SK-MEL-5 (cell line): ENCODE measurements at regions not wholly inside any gene's neighbourhood (a gene's known extent, or its start where the extent isn't known, plus 50 kb on each side); places are given as distances from the start of the nearest gene placed in this dataset.
A peak's percentile ranks its signal among the peaks of the same experiment; 100 is the strongest.
"Not testable (repeated sequence)": the region's sequence is repeated elsewhere in the genome, so short reads cannot be mapped to it uniquely, and the experiment has no call there.

Source experiments
- DNase-seq: peaks from one replicate; pipeline ENCODE4 v3.0.0-alpha.2; 2016; ENCODE audit warnings: low read depth, low spot score
- in situ Hi-C: cut with HindIII; loops from 2 replicates; pipeline ENCODE4 v1.10.0; 2016; ENCODE audit warnings: low sequenced_read_pairs, high pct_unique_total_duplicates, low pct_unique_long_range_greater_than_20kb

DNA sequence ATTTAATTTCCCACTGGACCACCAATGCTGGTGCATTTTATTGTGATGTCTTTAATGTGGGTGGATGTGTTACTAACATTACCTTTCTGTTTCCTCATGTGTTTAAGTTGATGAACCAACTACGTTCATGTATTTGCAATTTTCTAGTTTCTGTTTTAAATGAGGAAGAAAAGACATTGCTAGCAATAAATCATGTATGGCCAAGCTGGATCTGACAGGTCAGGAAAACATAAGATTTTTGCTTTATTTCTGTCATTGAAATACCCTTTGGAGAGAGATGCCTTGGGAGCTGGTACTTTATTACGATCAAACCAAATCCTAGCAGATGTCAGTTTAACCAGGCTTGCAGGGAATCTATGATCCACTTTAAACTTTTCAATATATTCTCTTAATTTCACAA is 553.2 kb downstream of the RFC3 start:
- no peak for DNase-seq

GRCh38 chr13:34371645-34372395 is 553.9 kb downstream of the RFC3 start:
- in situ Hi-C loops: no loop called here

More for the DNA sequence above, 553.2 kb downstream of the RFC3 start:
- in situ Hi-C loops: no loop called here

GRCh38 chr13:34372581-34372980 is 554.6 kb downstream of the RFC3 start:
- in situ Hi-C loops: no loop called here
- no peak for DNase-seq

More at GRCh38 chr13:34371645-34372395, 553.9 kb downstream of the RFC3 start:
- DNase-seq: no peak

DNA sequence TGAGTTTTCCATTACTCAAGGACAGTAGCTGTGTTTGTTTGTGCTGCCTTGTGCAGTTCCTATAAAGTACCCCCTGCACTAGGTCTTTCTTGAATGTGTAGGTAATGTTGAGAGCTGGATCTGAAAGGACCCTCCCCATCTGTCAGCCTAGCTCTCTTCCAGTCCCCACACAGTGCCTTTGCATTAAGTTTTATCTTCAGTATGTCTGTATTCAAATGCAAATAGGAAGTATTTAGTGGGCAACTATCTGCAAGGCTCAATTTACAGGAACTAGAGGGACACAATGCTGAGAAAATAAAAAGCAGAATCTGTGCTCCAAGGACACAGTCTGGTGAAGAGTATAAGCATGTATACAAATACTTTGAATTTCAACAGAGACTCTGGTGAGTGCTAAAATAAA is 558.5 kb downstream of the RFC3 start:
- DNase-seq: no peak
- in situ Hi-C loops: no loop called here

DNA sequence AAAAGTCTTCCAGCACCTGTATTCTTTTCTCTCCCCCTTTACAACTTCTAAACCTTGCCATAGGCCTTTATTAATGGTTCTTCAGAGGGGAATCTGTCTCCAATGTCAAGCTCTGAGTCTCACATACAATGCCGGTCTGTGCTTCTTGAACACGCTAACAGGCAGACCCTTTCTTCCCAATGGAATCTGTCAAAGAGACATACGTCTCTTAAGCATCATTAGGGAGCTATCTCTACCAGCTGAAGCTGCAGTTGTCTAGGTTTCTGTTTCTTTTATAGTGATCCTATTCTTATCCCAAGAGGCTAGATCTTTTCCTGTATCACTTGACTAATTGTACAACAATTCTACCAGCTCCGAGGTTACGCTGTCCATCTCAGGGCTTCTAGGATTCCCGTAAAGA is 560.8 kb upstream of the NBEA start:
- DNase-seq: peak; percentile 50
- in situ Hi-C loops: no loop called here

- in situ Hi-C loops: no loop called here
- DNase-seq: no peak
Observed at GRCh38 chr13:34383728-34384127, 558.3 kb upstream of the NBEA start.

GRCh38 chr13:34386229-34386628 is 555.8 kb upstream of the NBEA start:
- DNase-seq, in situ Hi-C loops: not testable (repeated sequence)

- DNase-seq: peak; percentile 6
- in situ Hi-C loops: no loop called here
Observed at GRCh38 chr13:34391076-34391475, 551.0 kb upstream of the NBEA start.

GRCh38 chr13:34401696-34402095 is 540.4 kb upstream of the NBEA start:
- no peak for DNase-seq

DNA sequence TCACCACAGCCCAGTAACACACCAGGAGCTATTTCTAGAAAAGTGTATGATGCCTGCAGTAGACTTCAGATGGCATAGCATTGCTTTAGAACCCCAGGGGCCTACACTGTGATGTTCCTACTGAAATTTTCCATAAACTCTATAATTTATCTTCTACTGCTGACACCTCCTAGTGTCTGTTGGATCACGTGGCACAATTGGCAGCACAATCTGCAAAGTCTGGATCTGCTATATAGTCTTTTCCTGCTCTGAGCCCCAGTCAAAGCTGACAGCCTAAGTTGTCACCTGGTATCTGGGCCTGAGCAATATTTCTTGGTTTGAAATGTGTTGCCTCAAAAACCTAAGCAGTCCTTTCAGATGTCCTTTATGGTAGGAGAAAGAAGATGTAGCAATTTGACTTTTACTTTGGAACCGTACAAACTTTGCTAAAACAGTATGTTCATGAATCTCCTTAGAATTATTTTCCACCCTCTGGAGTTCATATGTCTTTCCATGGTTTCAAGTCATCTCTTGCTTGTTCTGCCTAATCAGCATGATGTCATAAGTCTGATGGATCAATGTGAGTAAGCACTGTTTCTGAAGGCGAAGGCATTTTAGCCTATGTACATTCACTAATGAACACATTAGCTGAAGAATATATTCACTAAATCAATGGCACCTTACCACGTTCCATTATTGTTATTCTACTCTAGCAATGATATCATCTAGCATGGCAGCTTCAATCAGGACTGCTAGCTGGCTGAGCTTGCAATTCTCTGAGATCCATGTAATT is 536.5 kb upstream of the NBEA start:
- no peak for DNase-seq
- in situ Hi-C loops: no loop called here

More at GRCh38 chr13:34401696-34402095, 540.4 kb upstream of the NBEA start:
- in situ Hi-C loops: no loop called here

DNA sequence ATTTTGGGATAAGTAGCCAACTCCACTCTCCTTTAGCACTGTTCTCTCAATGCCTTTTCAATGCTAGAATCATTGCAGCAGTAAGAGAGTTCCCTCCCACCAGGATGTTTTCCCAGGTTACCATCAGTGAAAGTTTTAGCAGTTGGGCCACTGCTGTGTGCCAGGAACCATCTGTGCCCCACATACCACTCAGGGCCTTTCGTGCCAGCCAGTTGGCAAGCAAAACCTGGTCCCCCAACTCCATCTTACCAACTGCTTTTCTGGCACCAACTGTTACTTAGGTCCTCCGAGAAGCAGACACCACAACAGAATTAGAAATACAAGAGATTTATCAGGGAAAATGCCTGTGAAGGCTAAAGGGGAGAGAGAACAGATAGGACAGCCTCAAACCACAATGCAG is 533.4 kb upstream of the NBEA start:
- in situ Hi-C loops: no loop called here
- no peak for DNase-seq

DNA sequence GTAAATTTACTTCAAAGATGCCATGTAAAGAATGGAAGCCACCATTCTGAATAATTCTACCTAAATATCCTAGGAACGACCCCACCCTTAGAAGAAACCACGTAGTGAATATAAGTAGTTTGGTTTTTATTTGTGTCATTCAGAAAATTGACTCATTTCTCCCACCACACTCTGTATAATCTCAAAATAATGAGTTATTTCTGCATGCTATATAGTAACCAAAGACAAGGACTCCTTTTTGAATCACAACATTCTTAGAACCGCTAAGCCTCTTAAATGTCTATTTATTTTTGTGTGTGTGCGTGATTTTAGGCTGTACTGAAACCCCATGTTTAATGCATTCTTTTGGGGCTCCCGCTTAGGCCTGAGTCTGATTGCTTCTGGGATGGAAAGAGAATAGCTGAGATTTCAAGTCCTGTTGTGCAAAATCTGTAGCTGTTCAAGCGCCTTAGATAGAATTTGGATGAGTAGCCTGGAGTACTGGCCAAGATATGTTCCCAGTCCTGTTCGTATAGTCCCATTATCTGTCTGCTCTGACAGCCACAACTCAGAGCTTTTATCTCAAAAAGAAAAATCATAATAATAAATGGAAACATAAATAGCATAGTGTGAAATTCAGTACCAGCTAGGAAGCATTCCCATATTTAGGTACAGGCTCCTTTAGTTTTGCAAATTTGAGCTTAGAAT is 532.4 kb upstream of the NBEA start:
- in situ Hi-C loops: no loop called here
- DNase-seq: no peak

- DNase-seq: no peak
- in situ Hi-C loops: no loop called here
Observed at GRCh38 chr13:34410678-34411077, 531.4 kb upstream of the NBEA start.

DNA sequence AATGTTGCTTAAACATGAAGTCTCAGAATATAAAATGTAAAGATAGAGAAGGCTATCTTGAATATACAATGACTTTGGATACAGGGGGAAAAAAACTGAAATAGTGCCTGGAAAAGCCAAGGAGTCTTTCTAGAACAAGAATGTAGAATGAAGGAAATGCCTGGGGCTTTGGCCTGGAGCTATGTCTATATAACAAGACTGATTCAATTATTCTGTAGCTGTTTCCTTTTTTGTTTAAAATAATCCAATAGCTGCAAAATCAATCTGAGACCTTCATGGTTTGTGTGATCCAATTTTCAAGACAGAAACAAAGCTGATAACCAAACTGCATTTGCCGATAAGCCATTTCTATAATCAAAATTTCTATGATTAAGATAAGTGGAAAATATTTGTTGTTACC is 530.9 kb upstream of the NBEA start:
- no peak for DNase-seq
- in situ Hi-C loops: no loop called here

DNA sequence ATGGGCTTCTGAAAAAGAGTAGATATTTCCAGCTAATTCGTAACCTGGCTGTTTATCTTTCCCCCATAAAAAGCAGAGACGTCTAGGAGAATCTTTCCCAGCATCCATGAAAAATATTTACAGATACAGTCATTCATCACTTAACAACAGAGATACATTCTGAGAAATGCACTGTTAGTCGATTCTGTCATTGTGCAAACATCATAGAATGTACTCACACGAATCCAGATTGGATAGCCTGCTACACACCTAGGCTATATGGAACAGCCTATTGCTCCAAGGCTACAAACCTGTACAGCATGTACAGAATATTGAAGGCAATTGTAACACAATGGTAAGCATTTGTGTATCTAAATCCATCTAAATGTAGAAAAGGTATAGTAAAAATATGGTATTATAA is 530.2 kb upstream of the NBEA start:
- no peak for DNase-seq
- in situ Hi-C loops: no loop called here

DNA sequence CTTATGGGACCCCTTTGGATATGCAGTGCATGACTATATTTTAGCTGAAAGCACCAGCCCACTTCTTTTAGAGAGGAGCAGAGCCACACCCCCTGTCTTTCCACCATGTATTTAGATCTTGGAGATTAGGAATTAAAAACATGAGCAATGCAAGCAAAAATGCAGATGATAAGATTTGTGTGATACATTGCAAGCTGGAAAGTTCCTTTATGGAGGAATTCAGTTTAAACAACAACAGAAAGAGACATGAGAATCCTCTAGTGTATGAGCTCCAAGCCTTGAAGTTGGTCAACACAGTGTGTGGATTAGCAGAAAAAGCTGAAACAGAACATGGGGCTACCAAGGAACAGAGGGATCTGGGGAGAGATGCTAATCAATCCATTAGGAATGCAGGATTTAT is 529.8 kb upstream of the NBEA start:
- in situ Hi-C loops: no loop called here
- no peak for DNase-seq

DNA sequence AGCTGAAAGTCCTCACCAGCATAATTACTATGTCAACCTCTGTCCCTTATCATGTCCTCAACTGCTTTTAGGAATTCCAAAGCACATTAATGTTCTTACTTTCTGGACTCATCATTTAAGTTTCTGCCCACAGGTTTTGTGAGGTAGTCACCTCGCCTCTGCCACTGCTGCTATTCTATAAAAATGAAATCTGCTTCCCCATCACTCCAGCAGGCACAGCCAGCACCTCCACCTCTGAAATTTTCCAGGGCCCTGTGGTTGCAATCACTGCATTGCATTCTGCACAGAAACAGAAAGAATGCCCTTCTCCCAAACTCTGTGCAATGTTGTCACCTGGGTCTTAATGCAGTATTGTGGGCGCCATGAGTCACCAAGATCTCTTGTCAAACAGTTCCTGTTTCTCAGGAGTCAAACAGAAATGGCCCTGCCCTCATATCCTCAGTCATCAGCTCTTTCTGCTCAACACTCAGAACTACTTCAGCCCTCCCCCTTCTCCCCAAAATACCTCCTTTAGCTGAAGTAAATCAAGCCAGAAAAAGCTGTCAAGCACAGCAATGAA is 529.2 kb upstream of the NBEA start:
- no peak for DNase-seq
- in situ Hi-C loops: no loop called here

DNA sequence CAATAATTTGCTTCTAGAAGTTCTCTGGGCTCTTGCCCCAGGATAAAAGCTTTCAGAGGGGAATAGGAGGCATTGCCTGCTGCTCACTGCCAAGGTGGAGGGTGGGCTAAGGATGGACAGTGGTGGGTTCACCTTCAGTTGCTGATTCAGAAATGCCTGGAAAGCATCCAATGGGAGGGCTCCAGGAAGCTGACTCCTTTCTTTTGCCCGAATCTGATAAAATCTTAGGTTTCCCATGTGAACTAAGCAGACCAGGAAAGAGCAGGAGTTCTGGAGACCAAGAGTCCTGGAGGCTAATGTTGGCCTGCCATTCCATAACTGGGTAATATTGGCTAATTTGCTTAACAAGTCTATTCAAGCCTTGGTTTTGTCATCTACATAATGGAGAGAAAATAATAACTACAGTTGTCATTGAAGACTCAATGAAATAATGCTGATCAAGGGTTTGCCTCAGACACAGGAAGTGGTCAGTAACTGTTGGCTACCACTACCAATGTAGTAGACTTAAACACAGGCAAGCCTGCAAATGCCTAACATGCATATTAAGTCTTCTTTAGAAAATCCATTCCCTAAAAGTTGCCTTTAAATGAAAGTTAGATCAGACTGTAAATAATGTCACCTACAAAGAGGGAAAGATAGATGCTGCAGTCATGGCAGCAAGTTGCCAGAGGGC is 528.4 kb upstream of the NBEA start:
- no peak for DNase-seq
- in situ Hi-C loops: no loop called here
